Muscle of leg (tissue), 3 donors: ENCODE measurements at regions not wholly inside any gene's neighbourhood (a gene's known extent, or its start where the extent isn't known, plus 50 kb on each side); places are given as distances from the start of the nearest gene placed in this dataset.

Experiments
- DNase-seq: peaks from one replicate; pipeline ENCODE4 v3.0.0; 2013
- H3K27ac ChIP-seq: one replicate; pipeline ENCODE4 v1.5.1; 2013; ENCODE audit warnings: mild to moderate bottlenecking, low read length, control low read depth
- H3K27me3 ChIP-seq: one replicate; pipeline ENCODE4 v1.6.1; 2013; ENCODE audit warnings: low read length; ENCODE audit not compliant: control insufficient read depth, insufficient read depth
- H3K36me3 ChIP-seq: one replicate; pipeline ENCODE4 v1.6.1; 2013; ENCODE audit warnings: low read length; ENCODE audit not compliant: control insufficient read depth, insufficient read depth
- H3K4me1 ChIP-seq: one replicate; pipeline ENCODE4 v1.6.1; 2013; ENCODE audit warnings: low read length; ENCODE audit not compliant: control insufficient read depth, insufficient read depth
- H3K4me3 ChIP-seq: one replicate; pipeline ENCODE4 v1.5.1; 2013; ENCODE audit warnings: low read length, control low read depth
- H3K9me3 ChIP-seq: replicated peaks from 2 replicates; pipeline ENCODE4 v1.6.1; 2013; ENCODE audit warnings: low read depth, low read length; ENCODE audit not compliant: control insufficient read depth
- WGBS: methylation state at CpG from one replicate; pipeline ENCODE4 v1.1.5; 2013; ENCODE audit warnings: missing lambda C conversion rate; ENCODE audit not compliant: insufficient coverage; 5-methylcytosine and 5-hydroxymethylcytosine counted together

DNA sequence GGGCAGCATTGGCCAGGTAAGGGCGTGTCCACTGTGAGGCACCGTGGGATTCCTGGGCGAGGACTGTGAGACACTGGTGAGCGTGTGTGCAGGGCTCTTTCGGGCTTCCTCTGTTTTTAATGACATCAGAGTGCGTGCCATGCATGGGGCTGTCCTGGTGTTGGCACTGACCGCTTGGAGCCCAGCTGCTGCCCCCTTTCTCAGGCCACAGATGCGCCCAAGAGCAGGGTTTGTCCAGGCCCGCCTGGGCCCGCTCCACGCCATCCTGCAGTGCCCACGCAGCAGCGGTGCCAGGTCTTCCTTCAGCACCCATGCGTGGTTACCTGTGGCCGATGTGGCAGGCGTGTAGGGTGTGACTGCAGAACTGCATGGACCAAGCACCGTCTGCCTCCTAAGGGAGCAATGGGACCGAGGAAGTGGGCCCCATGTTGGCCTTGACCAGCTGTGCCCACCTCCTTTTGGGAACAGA, 72.3 kb upstream of the SEPTIN5 start:
- 73% methylated on average over 18 of the region's 18 CpGs for WGBS

DNA sequence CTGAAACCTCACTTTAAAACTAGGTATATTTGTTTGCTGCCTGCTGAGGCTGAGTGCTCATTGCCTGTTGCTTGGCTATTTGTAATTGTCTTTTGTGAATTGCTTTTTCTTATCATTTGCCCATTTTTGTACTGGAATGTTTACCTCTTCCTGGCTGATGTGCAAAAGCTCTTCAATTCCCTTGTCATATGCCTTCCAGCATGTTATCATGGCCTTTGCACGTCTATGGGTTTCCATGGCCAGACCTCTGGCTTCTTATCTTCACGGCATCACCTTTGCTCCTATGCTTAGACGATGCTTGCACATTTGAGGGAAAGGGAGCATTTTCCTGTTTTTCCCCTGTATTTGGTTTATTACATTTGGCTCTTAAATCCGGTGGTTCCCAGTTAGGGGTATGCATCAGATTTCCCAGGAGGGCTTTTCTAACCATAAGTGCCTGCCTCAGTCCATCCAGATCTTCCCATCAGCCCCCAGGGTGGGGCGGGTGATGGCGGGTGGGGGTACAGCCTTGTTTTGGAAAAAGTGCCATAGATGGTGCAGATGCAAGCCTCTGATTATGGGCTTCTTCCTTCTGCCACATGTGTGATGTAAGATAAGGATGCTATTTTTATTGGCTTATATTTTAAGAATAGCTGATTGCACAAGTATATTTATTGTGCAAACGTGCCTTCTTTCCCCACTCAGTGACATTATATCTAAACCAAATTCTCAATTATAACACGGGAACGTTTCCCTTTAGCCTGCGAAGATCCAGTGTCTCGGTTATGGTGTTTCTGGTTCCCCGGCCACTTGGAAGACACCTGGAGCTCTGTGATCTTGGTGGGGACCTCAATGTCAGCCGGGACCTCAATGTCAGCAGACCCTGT, 70.6 kb upstream of the SEPTIN5 start:
- no peaks in the 10 kb centered on the region for H3K36me3 ChIP-seq
- WGBS: 60% methylated on average over 8 of the region's 13 CpGs
- H3K27me3 ChIP-seq: peaks cover 5% of the 10 kb centered on the region
- H3K27ac ChIP-seq: no peak overlapping the region
- no peaks in the 10 kb centered on the region for H3K4me1 ChIP-seq
- H3K4me3 ChIP-seq: no peak overlapping the region
- peaks cover 15% of the 10 kb centered on the region for H3K9me3 ChIP-seq
- no peak for DNase-seq

More for the DNA sequence above, 72.3 kb upstream of the SEPTIN5 start:
- H3K9me3 ChIP-seq: peaks cover 7% of the 10 kb centered on the region
- DNase-seq: no peak
- no peaks in the 10 kb centered on the region for H3K36me3 ChIP-seq
- H3K4me1 ChIP-seq: no peaks in the 10 kb centered on the region
- H3K27me3 ChIP-seq: peaks cover 5% of the 10 kb centered on the region
- no peak overlapping the region for H3K4me3 ChIP-seq
- no peak overlapping the region for H3K27ac ChIP-seq

DNA sequence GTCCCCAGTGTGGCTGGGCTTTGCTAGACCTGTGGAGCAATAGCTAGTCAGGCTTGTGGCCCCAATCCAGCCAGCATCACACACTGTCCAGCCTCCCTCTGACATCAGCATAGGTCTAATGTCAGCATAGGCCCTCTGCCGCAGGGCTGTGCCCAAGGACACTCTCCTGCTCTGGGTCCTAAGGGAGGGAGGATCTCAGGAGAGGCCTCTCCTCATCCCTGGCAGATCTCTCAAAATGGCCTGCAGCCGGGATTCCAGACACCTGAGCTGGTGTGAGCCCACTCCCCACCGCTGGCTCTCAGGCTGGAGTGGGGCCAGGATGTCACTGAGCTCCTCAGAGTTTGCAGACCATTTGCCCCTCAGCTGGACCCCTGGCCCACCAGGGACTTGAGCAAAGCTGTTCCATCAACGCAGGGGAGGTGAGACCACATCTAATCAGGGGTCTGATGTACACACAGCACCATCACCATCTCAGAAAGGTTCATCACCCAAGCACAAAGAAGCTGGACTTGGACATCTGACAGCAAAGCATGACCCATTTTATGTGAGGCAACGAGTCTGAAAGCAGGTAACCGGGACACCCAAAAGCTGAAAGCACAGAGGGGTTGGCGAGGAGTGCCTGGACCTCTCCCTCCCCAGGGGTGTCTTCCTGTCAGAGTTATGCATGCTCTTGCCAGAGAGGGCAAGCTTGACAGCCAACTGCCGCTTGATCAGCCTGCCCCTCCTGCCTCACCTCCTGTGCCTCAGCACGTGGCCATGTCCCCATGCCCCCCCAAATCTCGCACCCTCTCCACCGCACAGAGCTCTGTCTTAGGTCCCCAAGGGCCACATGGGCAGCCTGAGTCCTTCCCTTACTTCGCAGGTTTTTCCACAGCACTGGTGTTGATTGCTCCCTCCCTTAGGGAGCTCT, 69.7 kb upstream of the SEPTIN5 start:
- Histone ChIP-seq H3K27me3 (peaks cover 5% of the 10 kb centered on the region), H3K9me3 (peaks cover 23% of the 10 kb centered on the region), H3K4me1 (no peaks in the 10 kb centered on the region), H3K27ac (no peak overlapping the region), H3K36me3 (no peaks in the 10 kb centered on the region), H3K4me3 (no peak overlapping the region)
- 64% methylated on average over 11 of the region's 12 CpGs for WGBS
- DNase-seq: no peak

DNA sequence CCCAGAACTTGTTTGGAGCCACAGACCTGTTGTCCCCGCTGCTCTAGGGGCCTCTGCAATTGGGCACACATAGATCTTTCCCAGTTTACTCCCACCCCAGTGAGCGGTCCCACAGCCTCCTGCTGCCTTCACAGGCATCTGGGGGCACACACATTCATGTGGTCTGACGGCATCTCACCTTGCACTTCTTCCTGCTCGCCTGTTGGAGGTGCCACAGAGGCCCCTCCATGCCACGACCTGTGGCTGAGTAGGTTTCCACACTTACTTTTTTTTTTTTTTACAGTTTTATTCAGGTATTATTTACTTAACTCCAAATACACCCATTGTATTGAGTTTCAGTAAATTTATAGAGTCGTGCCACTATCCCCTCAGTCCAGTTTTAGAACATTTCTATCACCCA, 68.9 kb upstream of the SEPTIN5 start:
- H3K9me3 ChIP-seq: peaks cover 24% of the 10 kb centered on the region
- H3K27me3 ChIP-seq: peaks cover 5% of the 10 kb centered on the region
- H3K4me3 ChIP-seq: no peak overlapping the region
- WGBS: 64% methylated on average over 4 of the region's 6 CpGs
- H3K36me3 ChIP-seq: no peaks in the 10 kb centered on the region
- no peaks in the 10 kb centered on the region for H3K4me1 ChIP-seq
- DNase-seq: no peak
- H3K27ac ChIP-seq: no peak overlapping the region

DNA sequence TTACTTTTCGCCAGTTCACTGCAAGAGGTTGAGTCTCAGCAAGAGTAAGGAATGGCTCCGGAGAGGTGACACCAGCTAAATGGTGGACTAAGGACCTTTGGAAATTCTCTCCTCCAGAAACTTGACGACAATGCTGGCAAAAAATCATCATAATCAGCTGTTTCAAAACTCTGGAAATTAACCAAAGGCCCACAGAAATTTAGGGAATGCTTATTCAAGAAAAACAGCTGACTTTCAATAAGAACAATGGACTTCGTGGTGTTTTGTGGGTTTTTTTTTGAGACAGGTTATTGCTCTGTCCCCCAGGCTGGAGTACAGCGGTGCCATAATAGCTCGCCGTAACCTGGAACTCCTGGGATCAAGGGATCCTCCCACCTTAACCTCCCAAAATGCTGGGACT, 68.4 kb upstream of the SEPTIN5 start:
- H3K4me3 ChIP-seq: no peak overlapping the region
- H3K27me3 ChIP-seq: peaks cover 5% of the 10 kb centered on the region
- peaks cover 24% of the 10 kb centered on the region for H3K9me3 ChIP-seq
- no peaks in the 10 kb centered on the region for H3K4me1 ChIP-seq
- 100% methylated on average over 2 of the region's 7 CpGs for WGBS
- H3K27ac ChIP-seq: no peak overlapping the region
- H3K36me3 ChIP-seq: no peaks in the 10 kb centered on the region
- DNase-seq: no peak

DNA sequence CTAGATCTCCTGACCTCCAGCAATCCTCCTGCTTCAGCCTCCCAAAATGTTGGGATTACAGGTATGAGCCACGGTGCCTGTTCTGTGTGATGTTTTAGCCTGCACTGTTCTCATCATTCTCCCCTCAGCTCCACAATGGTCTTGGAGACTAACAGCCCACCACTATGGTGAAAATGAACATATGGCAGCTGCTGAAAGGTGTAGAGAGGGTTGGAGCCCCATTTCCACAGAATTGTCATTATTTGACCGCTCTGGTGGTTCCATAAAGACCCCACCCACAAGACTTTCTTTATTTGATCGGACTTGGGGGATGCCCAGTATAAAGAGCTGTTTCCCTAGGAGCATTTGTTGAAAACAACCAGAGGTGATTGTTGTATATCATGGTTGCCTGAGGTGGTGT, 67.9 kb upstream of the SEPTIN5 start:
- no peak for DNase-seq
- peaks cover 24% of the 10 kb centered on the region for H3K9me3 ChIP-seq
- H3K27ac ChIP-seq: no peak overlapping the region
- H3K36me3 ChIP-seq: no peaks in the 10 kb centered on the region
- H3K4me1 ChIP-seq: no peaks in the 10 kb centered on the region
- H3K4me3 ChIP-seq: no peak overlapping the region
- peaks cover 2% of the 10 kb centered on the region for H3K27me3 ChIP-seq
- whole genome bisulfite sequencing: no CpG with 5 or more reads among the region's 3 CpGs

DNA sequence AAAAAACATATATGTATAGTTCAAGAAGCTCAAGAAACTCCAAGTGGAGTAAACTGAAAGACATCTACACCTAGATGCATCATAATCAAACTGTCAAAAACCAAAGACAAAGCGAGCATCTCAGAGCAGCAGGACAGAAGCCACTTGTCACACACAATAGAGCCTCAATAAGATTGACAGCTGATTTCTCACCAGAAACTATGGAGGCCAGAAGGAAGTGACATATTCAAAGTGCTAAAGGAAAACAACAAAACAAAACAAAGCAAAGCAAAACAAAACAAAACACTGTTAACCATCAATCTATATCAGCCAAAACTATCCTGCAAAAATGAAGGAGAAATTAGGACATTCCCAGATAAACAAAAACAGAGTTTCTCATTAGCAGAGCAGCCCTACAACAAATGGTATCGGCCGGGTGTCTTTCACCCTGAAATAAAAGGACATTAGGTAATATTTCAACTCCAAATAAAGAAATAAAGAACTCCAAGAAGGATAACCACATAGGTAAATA, 65.8 kb upstream of the SEPTIN5 start:
- no peak overlapping the region for H3K27ac ChIP-seq
- no peaks in the 10 kb centered on the region for H3K4me1 ChIP-seq
- whole genome bisulfite sequencing: no CpG with 5 or more reads among the region's 3 CpGs
- H3K9me3 ChIP-seq: peaks cover 24% of the 10 kb centered on the region
- H3K36me3 ChIP-seq: no peaks in the 10 kb centered on the region
- H3K27me3 ChIP-seq: peaks cover 2% of the 10 kb centered on the region
- no peak overlapping the region for H3K4me3 ChIP-seq
- DNase-seq: no peak

DNA sequence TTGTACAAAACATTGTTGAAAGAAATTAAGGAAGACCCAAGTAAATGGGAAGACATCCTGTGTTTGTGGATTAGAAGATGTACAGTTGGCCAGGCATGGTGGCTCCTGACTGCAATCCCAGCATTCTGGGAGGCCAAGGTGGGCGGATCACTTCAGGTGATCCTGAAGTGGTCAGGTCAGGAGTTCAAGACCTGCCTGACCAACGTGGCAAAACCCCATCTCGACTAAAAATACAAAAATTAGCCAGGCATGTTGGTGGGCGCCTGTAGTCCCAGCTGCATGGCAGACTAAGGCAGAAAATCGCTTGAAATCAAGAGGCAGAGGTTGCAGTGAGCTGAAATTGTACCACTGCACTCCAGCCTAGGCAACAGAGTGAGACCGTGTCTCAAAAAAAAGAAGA, 62.0 kb upstream of the SEPTIN5 start:
- WGBS: 69% methylated on average over 4 of the region's 6 CpGs
- Histone ChIP-seq H3K4me3 (no peak overlapping the region), H3K27ac (no peak overlapping the region), H3K4me1 (no peaks in the 10 kb centered on the region), H3K36me3 (no peaks in the 10 kb centered on the region), H3K27me3 (no peaks in the 10 kb centered on the region), H3K9me3 (peaks cover 17% of the 10 kb centered on the region)
- no peak for DNase-seq

DNA sequence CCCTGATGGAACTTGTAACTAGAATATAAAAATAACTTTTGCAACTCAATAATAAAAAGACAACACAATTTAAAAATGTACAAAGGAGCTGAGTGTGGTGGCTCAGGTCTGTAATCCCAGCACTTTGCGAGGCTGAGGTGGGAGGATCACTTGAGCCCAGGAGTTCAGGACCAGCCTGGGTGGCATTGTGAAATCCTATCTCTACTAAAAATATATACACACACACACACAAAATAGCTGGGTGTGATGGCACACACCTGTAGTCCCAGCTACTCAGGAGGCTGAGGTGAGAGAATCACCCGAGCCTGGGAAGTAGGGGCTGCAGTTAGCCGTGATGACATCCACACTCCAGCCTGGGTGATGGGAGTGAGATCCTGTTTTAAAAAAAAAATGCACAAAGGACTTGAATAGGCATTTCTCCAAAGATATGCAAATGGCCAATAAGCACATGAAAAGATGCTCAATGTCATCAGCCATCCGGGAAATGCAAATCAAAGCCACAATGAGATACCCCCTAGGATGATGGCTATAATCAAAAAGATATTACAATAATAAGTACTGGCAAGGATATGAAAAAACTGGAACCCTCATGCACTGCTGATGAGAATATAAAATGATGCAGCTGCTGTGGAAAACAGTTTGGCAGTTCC, 59.8 kb upstream of the SEPTIN5 start:
- Histone ChIP-seq H3K36me3 (no peaks in the 10 kb centered on the region), H3K4me3 (no peak overlapping the region), H3K27ac (no peak overlapping the region), H3K9me3 (peaks cover 1% of the 10 kb centered on the region), H3K4me1 (no peaks in the 10 kb centered on the region), H3K27me3 (no peaks in the 10 kb centered on the region)
- 0% methylated on average over 1 of the region's 4 CpGs for WGBS
- no peak for DNase-seq
